Ovary (tissue), 3 donors: ENCODE measurements at regions not wholly inside any gene's neighbourhood (a gene's known extent, or its start where the extent isn't known, plus 50 kb on each side); places are given as distances from the start of the nearest gene placed in this dataset.

Experiments
- CTCF ChIP-seq, 3 donors: fragments of 450-650 bp in 2 of 3; fragments of 200-600 bp in 1 of 3; IDR thresholded peaks; one replicate each; pipeline versions ENCODE4 v1.5.1 to v1.8.0; 2016 to 2022; ENCODE audit warnings: antibody characterized with exemption in 3 of 3, mild to moderate bottlenecking in 1 of 3
- EP300 ChIP-seq: sonication (generic); formaldehyde crosslinking; IDR thresholded peaks from one replicate; pipeline ENCODE4 v1.6.1; 2017; ENCODE audit warnings: antibody characterized with exemption
- POLR2A ChIP-seq: fragments of 450-650 bp; IDR thresholded peaks from one replicate; pipeline ENCODE4 v1.6.1; 2017; ENCODE audit warnings: antibody characterized with exemption, mild to moderate bottlenecking, moderate library complexity
- donor health status: DM: no; HTN: no; CAD: no.

DNA sequence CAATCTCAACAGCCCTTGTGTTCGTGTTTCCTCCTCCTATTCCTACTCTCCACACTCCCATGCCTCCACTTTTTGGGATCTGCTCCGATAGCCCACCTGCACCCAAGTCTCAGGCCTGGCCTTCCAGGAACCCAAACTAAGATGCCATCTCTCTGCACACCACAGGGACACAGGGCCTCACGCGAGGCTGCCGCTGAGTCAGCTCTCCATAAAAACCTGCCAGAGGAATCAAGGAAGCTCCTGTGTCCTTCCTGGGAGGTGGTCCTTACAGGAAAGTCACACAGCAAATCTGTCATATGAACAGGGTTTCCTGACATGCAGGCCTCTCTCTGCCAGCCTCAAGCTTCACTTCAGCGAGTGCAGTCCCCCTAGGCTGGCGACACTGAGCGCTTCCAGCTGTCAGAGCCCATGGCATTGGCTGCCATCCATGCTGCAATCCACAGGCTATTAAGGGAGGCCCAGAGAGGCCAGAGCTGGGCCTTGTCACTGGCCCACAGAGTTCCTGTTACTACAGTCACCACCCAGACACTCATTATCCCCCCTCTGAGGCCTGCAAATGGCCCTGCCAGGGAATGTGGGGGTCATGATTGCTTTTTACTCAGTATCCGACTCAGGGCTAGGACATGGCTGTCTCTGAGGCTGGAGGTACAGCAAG lies 151.4 kb downstream of the OAT start:
- TF ChIP-seq CTCF (IDR thresholded peaks at IDR 0.05): no peak
- no peak for TF ChIP-seq POLR2A
- TF ChIP-seq EP300: no peak
